ENCODE measurements at regions not wholly inside any gene's neighbourhood (a gene's known extent, or its start where the extent isn't known, plus 50 kb on each side); places are given as distances from the start of the nearest gene placed in this dataset.

- TF ChIP-seq CTCF (conservative IDR thresholded peaks at IDR 0.05) (no peak), ZFX (IDR thresholded peaks at IDR 0.05) (no peak)
Observed at GRCh38 chr18:47719096-47719780, 211.2 kb downstream of the SMAD2 start.
